SK-N-MC (cell line): ENCODE measurements at regions not wholly inside any gene's neighbourhood (a gene's known extent, or its start where the extent isn't known, plus 50 kb on each side); places are given as distances from the start of the nearest gene placed in this dataset.

ENCODE experiments used
- FOXP2 ChIP-seq: optimal IDR thresholded peaks from 2 replicates; pipeline ENCODE3; 2011; ENCODE audit warnings: mild to moderate bottlenecking, moderate library complexity; ENCODE audit not compliant: insufficient read depth; ENCODE audit errors: extremely low read length, control extremely low read depth
- POLR2AphosphoS5 ChIP-seq: IDR thresholded peaks from 2 replicates; pipeline ENCODE4 v1.6.1; 2012; ENCODE audit warnings: mild to moderate bottlenecking, low read depth, low read length, borderline replicate concordance

GRCh38 chrX:131671735-131672134 lies 127.9 kb downstream of the OR13H1 start:
- TF ChIP-seq POLR2AphosphoS5 (no peak), FOXP2 (no peak)
